GM23338 (cell line): ENCODE measurements at regions not wholly inside any gene's neighbourhood (a gene's known extent, or its start where the extent isn't known, plus 50 kb on each side); places are given as distances from the start of the nearest gene placed in this dataset.

Experiments
- CTCF ChIP-seq, 2 experiments: fragments of 200-600 bp in 1 of 2; sonication (generic) in 1 of 2; conservative IDR thresholded peaks; 2 replicates each; pipeline versions ENCODE4 v1.5.1 to v1.6.1; 2016 to 2017; ENCODE audit warnings: antibody characterized with exemption in 2 of 2, low read depth in 2 of 2, mild to moderate bottlenecking in 2 of 2, moderate library complexity in 1 of 2
- EZH2phosphoT487 ChIP-seq: fragments of 200-600 bp; sonication (generic); IDR thresholded peaks from one replicate; pipeline ENCODE4 v1.8.1; 2018; ENCODE audit warnings: antibody characterized with exemption; ENCODE audit not compliant: unreplicated experiment
- JUNB ChIP-seq: IDR thresholded peaks from one replicate; pipeline ENCODE4 v1.6.1; 2016; ENCODE audit warnings: antibody characterized with exemption; ENCODE audit not compliant: unreplicated experiment
- NANOG ChIP-seq: IDR thresholded peaks from 2 replicates; pipeline ENCODE4 v1.6.1; 2016; ENCODE audit warnings: antibody characterized with exemption, borderline replicate concordance
- POLR2AphosphoS5 ChIP-seq: IDR thresholded peaks from 2 replicates; pipeline ENCODE4 v1.6.1; 2016; ENCODE audit warnings: antibody characterized with exemption, low read depth
- REST ChIP-seq: IDR thresholded peaks from one replicate; pipeline ENCODE4 v1.6.1; 2018; ENCODE audit warnings: antibody characterized with exemption; ENCODE audit not compliant: unreplicated experiment
- STAT1 ChIP-seq: IDR thresholded peaks from one replicate; pipeline ENCODE4 v1.6.1; 2016; ENCODE audit warnings: antibody characterized with exemption; ENCODE audit not compliant: unreplicated experiment
- ZNF331 ChIP-seq: fragments of 250-450 bp; sonication (Bioruptor Pico); IDR thresholded peaks from 2 replicates; pipeline ENCODE4 v1.5.0; 2020; ENCODE audit warnings: low read depth, mild to moderate bottlenecking, moderate library complexity
- TF ChIP-seq, protein P1 (sequence below): fragments of 250-450 bp; sonication (Bioruptor Pico); IDR thresholded peaks from 2 replicates; pipeline ENCODE4 v1.5.0; 2020; ENCODE audit warnings: mild to moderate bottlenecking, moderate library complexity

- TF ChIP-seq, protein P1, sequence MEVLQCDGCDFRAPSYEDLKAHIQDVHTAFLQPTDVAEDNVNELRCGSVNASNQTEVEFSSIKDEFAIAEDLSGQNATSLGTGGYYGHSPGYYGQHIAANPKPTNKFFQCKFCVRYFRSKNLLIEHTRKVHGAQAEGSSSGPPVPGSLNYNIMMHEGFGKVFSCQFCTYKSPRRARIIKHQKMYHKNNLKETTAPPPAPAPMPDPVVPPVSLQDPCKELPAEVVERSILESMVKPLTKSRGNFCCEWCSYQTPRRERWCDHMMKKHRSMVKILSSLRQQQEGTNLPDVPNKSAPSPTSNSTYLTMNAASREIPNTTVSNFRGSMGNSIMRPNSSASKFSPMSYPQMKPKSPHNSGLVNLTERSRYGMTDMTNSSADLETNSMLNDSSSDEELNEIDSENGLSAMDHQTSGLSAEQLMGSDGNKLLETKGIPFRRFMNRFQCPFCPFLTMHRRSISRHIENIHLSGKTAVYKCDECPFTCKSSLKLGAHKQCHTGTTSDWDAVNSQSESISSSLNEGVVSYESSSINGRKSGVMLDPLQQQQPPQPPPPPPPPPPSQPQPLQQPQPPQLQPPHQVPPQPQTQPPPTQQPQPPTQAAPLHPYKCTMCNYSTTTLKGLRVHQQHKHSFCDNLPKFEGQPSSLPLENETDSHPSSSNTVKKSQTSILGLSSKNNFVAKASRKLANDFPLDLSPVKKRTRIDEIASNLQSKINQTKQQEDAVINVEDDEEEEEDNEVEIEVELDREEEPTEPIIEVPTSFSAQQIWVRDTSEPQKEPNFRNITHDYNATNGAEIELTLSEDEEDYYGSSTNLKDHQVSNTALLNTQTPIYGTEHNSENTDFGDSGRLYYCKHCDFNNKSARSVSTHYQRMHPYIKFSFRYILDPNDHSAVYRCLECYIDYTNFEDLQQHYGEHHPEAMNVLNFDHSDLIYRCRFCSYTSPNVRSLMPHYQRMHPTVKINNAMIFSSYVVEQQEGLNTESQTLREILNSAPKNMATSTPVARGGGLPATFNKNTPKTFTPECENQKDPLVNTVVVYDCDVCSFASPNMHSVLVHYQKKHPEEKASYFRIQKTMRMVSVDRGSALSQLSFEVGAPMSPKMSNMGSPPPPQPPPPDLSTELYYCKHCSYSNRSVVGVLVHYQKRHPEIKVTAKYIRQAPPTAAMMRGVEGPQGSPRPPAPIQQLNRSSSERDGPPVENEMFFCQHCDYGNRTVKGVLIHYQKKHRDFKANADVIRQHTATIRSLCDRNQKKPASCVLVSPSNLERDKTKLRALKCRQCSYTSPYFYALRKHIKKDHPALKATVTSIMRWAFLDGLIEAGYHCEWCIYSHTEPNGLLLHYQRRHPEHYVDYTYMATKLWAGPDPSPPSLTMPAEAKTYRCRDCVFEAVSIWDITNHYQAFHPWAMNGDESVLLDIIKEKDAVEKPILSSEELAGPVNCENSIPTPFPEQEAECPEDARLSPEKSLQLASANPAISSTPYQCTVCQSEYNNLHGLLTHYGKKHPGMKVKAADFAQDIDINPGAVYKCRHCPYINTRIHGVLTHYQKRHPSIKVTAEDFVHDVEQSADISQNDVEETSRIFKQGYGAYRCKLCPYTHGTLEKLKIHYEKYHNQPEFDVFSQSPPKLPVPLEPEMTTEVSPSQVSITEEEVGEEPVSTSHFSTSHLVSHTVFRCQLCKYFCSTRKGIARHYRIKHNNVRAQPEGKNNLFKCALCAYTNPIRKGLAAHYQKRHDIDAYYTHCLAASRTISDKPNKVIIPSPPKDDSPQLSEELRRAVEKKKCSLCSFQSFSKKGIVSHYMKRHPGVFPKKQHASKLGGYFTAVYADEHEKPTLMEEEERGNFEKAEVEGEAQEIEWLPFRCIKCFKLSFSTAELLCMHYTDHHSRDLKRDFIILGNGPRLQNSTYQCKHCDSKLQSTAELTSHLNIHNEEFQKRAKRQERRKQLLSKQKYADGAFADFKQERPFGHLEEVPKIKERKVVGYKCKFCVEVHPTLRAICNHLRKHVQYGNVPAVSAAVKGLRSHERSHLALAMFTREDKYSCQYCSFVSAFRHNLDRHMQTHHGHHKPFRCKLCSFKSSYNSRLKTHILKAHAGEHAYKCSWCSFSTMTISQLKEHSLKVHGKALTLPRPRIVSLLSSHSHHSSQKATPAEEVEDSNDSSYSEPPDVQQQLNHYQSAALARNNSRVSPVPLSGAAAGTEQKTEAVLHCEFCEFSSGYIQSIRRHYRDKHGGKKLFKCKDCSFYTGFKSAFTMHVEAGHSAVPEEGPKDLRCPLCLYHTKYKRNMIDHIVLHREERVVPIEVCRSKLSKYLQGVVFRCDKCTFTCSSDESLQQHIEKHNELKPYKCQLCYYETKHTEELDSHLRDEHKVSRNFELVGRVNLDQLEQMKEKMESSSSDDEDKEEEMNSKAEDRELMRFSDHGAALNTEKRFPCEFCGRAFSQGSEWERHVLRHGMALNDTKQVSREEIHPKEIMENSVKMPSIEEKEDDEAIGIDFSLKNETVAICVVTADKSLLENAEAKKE (CRISPR knock-in tag) = no peak
- TF ChIP-seq CTCF (conservative IDR thresholded peaks at IDR 0.05; ENCODE audit: low read depth in 2 of 2) (no peak), REST (no peak), POLR2AphosphoS5 (no peak), JUNB (no peak), STAT1 (no peak), ZNF331 (CRISPR knock-in tag) (no peak), EZH2phosphoT487 (no peak), NANOG (no peak)
Measured at GRCh38 chr6:28817808-28818145, 106.0 kb downstream of the TRIM27 start (continued).
